ENCODE measurements at regions not wholly inside any gene's neighbourhood (a gene's known extent, or its start where the extent isn't known, plus 50 kb on each side); places are given as distances from the start of the nearest gene placed in this dataset.

- POLR2A ChIA-PET = interaction anchor here (1.5 kb wide), 1 partner anchor 107 kb away, joined by 4 read pairs; no protein-coding TSS in a partner anchor
- Histone ChIP-seq H3K27ac (ENCODE audit: low read depth, low read length) (no peak overlapping the region), H3K27me3 (ENCODE audit: control insufficient read depth, insufficient read depth, low read length) (peaks cover 2% of the 10 kb centered on the region), H3K4me3 (ENCODE audit: low read depth, low read length) (no peak overlapping the region), H3K9me3 (ENCODE audit: control insufficient read depth, insufficient read depth, low read length) (no peaks in the 10 kb centered on the region)
- TF ChIP-seq, protein P1, sequence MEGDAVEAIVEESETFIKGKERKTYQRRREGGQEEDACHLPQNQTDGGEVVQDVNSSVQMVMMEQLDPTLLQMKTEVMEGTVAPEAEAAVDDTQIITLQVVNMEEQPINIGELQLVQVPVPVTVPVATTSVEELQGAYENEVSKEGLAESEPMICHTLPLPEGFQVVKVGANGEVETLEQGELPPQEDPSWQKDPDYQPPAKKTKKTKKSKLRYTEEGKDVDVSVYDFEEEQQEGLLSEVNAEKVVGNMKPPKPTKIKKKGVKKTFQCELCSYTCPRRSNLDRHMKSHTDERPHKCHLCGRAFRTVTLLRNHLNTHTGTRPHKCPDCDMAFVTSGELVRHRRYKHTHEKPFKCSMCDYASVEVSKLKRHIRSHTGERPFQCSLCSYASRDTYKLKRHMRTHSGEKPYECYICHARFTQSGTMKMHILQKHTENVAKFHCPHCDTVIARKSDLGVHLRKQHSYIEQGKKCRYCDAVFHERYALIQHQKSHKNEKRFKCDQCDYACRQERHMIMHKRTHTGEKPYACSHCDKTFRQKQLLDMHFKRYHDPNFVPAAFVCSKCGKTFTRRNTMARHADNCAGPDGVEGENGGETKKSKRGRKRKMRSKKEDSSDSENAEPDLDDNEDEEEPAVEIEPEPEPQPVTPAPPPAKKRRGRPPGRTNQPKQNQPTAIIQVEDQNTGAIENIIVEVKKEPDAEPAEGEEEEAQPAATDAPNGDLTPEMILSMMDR (IDR thresholded peaks at IDR 0.05; ENCODE audit: low read depth, low read length) = no peak
- DNase-seq (ENCODE audit: low read depth, low spot score) = no peak
- CTCF ChIA-PET = interaction anchor here (0.7 to 9.7 kb wide), 5 partner anchors 9 to 276 kb away, joined by 3 to 278 read pairs (median 42); partner anchors contain the start of gene HNRNPA2B1
Observed at GRCh38 chr7:26093023-26093422, 59.0 kb upstream of the NFE2L3 start.

GRCh38 chr7:26096136-26096535 is 55.9 kb upstream of the NFE2L3 start:
- POLR2A ChIA-PET = no interaction called here
- TF ChIP-seq, protein P1 (IDR thresholded peaks at IDR 0.05; ENCODE audit: low read depth, low read length) = no peak
- CTCF ChIA-PET = interaction anchor here (0.7 kb wide), 1 partner anchor 16 kb away, joined by 4 read pairs; no protein-coding TSS in a partner anchor
- Histone ChIP-seq H3K27ac (ENCODE audit: low read depth, low read length) (no peak overlapping the region), H3K27me3 (ENCODE audit: control insufficient read depth, insufficient read depth, low read length) (no peaks in the 10 kb centered on the region), H3K9me3 (ENCODE audit: control insufficient read depth, insufficient read depth, low read length) (no peaks in the 10 kb centered on the region), H3K4me3 (ENCODE audit: low read depth, low read length) (no peak overlapping the region)
- no peak for DNase-seq (ENCODE audit: low read depth, low spot score)

DNA sequence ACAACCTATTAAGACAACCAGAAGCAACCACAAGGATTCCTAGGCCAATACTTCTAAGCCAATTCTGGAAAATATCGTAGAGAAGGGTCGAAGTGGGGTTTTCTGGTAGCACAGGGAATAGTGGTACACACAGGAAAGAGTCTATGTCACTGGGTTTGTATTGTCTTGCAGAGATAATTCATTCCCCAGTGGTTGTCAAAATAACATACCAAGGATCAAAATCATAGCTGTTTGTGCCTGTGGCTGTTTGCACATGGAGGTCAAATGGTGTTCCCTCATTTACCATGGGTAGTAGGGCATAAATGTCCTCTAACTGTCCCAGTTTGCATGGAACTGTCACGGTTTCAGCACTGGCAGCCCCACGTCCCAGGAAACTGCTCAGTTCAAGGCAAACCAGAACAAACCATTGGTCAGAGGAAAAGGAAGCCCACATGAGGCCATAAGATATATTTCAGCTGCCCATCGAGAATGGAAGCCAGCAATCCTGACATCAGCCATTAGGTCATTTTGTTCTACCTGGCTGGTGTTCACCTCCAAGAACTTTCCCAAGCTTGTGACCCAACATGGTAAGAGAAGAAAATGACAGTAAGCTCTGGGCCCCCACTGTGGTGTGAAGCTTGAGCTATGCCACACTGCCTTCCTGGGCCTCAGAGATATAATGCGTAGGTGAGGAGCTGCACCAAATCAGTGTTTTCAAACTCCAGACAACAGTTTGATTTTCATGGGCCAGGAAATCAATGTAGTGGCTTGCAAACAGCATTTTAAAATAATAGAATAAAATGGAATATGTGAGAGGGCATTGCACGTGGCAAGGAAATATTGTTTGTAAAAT is 53.9 kb upstream of the NFE2L3 start:
- ChIA-PET CTCF (interaction anchor here (0.8 to 1.8 kb wide), 5 partner anchors 7 to 272 kb away, joined by 3 to 7 read pairs (median 4); no protein-coding TSS in a partner anchor), POLR2A (no interaction called here)
- Histone ChIP-seq H3K27me3 (ENCODE audit: control insufficient read depth, insufficient read depth, low read length) (no peaks in the 10 kb centered on the region), H3K9me3 (ENCODE audit: control insufficient read depth, insufficient read depth, low read length) (no peaks in the 10 kb centered on the region), H3K27ac (ENCODE audit: low read depth, low read length) (no peak overlapping the region), H3K4me3 (ENCODE audit: low read depth, low read length) (no peak overlapping the region)
- no peak for DNase-seq (ENCODE audit: low read depth, low spot score)
- TF ChIP-seq, protein P1 (IDR thresholded peaks at IDR 0.05; ENCODE audit: low read depth, low read length) = no peak

- Histone ChIP-seq H3K4me3 (ENCODE audit: low read depth, low read length) (no peak overlapping the region), H3K27me3 (ENCODE audit: control insufficient read depth, insufficient read depth, low read length) (no peaks in the 10 kb centered on the region), H3K27ac (ENCODE audit: low read depth, low read length) (no peak overlapping the region), H3K9me3 (ENCODE audit: control insufficient read depth, insufficient read depth, low read length) (no peaks in the 10 kb centered on the region)
- CTCF ChIA-PET = interaction anchor here (0.6 to 1.8 kb wide), 5 partner anchors 8 to 1618 kb away, joined by 3 to 7 read pairs (median 5); no protein-coding TSS in a partner anchor
- TF ChIP-seq, protein P1 (IDR thresholded peaks at IDR 0.05; ENCODE audit: low read depth, low read length) = no peak
- DNase-seq (ENCODE audit: low read depth, low spot score) = no peak
- POLR2A ChIA-PET = no interaction called here
Observed at GRCh38 chr7:26099236-26099635, 52.8 kb upstream of the NFE2L3 start.

Measured in AG04450 (cell line).